ENCODE measurements at regions not wholly inside any gene's neighbourhood (a gene's known extent, or its start where the extent isn't known, plus 50 kb on each side); places are given as distances from the start of the nearest gene placed in this dataset.

DNA sequence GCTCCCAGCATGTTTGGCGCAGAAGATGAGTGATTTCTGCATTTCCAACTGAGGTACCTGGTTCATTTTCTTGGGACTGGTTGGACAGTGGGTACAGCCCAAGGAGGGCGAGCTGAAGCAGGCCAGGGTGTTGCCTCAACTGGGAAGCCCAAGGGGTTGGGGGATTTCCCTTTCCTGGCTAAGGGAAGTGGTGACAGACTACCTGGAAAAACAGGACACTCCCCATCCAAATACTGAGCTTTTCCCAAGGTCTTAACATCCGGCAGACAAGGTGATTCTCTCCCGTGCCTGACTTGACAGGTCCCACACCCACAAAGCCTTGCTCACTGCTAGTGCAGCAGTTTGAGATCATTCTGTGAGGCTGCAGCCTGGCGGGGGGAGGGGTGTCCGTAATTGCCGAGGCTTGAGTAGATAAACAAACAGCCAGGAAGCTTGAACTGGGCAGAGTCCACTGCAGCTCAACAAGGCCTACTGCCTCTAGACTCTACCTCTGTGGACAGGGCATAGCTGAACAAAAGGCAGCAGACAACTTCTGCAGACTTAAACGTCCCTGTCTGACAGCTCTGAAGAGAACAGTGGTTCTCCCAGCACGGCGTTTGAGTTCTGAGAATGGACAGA is 307.7 kb upstream of the ARSJ start:
- TF ChIP-seq, protein P1, sequence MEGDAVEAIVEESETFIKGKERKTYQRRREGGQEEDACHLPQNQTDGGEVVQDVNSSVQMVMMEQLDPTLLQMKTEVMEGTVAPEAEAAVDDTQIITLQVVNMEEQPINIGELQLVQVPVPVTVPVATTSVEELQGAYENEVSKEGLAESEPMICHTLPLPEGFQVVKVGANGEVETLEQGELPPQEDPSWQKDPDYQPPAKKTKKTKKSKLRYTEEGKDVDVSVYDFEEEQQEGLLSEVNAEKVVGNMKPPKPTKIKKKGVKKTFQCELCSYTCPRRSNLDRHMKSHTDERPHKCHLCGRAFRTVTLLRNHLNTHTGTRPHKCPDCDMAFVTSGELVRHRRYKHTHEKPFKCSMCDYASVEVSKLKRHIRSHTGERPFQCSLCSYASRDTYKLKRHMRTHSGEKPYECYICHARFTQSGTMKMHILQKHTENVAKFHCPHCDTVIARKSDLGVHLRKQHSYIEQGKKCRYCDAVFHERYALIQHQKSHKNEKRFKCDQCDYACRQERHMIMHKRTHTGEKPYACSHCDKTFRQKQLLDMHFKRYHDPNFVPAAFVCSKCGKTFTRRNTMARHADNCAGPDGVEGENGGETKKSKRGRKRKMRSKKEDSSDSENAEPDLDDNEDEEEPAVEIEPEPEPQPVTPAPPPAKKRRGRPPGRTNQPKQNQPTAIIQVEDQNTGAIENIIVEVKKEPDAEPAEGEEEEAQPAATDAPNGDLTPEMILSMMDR (IDR thresholded peaks at IDR 0.05): no peak
- TF ChIP-seq POLR2A (IDR thresholded peaks at IDR 0.05) (no peak), EP300 (IDR thresholded peaks at IDR 0.05) (no peak)
